ENCODE measurements at regions not wholly inside any gene's neighbourhood (a gene's known extent, or its start where the extent isn't known, plus 50 kb on each side); places are given as distances from the start of the nearest gene placed in this dataset.

GRCh38 chr4:62324215-62324614 is 1124.1 kb downstream of the ADGRL3 start:
- H3K27ac Mint-ChIP-seq, result no peak overlapping the region
- H3K9me3 Mint-ChIP-seq, result peaks cover 14 to 21% of the 10 kb centered on the region in 2 donors
- no peaks in the 10 kb centered on the region for H3K36me3 Mint-ChIP-seq
- DNase-seq (ENCODE audit: low spot score in 2 of 2), result no peak
- no peak for ATAC-seq

- peaks cover 28 to 32% of the 10 kb centered on the region in 2 donors for H3K9me3 Mint-ChIP-seq
- no peak overlapping the region for H3K27ac Mint-ChIP-seq
- no peaks in the 10 kb centered on the region for H3K36me3 Mint-ChIP-seq
Observed at GRCh38 chr4:62320612-62321011, 1120.5 kb downstream of the ADGRL3 start.

GRCh38 chr4:62302710-62303109 is 1102.6 kb downstream of the ADGRL3 start:
- Mint-ChIP-seq H3K36me3 (peaks cover 10% of the 10 kb centered on the region in 2 donors), H3K27ac (no peak overlapping the region), H3K9me3 (peaks cover 24 to 29% of the 10 kb centered on the region in 2 donors)
- ATAC-seq (no peak), DNase-seq (ENCODE audit: low spot score in 2 of 2) (no peak)

More at GRCh38 chr4:62320612-62321011, 1120.5 kb downstream of the ADGRL3 start:
- DNase-seq (ENCODE audit: low spot score in 2 of 2) (no peak), ATAC-seq (no peak)

GRCh38 chr4:62301500-62301899 is 1101.4 kb downstream of the ADGRL3 start:
- Mint-ChIP-seq H3K36me3 (peaks cover 10% of the 10 kb centered on the region in 2 donors), H3K27ac (no peak overlapping the region), H3K9me3 (peaks cover 28 to 29% of the 10 kb centered on the region in 2 donors)
- DNase-seq (ENCODE audit: low spot score in 2 of 2), result no peak
- no peak for ATAC-seq

- peaks cover 3 to 20% of the 10 kb centered on the region in 2 donors for H3K9me3 Mint-ChIP-seq
- ATAC-seq, result no peak
- no peak for DNase-seq (ENCODE audit: low spot score in 2 of 2)
Observed at GRCh38 chr4:62293551-62293950, 1093.4 kb downstream of the ADGRL3 start.

GRCh38 chr4:62292911-62293310 is 1092.8 kb downstream of the ADGRL3 start:
- DNase-seq (ENCODE audit: low spot score in 2 of 2) (no peak), ATAC-seq (no peak)
- Mint-ChIP-seq H3K27ac (no peak overlapping the region), H3K36me3 (peaks cover 0 to 4% of the 10 kb centered on the region in 2 donors), H3K9me3 (peaks cover 3 to 20% of the 10 kb centered on the region in 2 donors)

More at GRCh38 chr4:62293551-62293950, 1093.4 kb downstream of the ADGRL3 start:
- Mint-ChIP-seq H3K36me3 (peaks cover 0 to 4% of the 10 kb centered on the region in 2 donors), H3K27ac (no peak overlapping the region)

- DNase-seq (ENCODE audit: low spot score in 2 of 2) (no peak), ATAC-seq (no peak)
- H3K36me3 Mint-ChIP-seq, result peaks cover 0 to 4% of the 10 kb centered on the region in 2 donors
- peaks cover 0 to 8% of the 10 kb centered on the region in 2 donors for H3K9me3 Mint-ChIP-seq
- no peak overlapping the region for H3K27ac Mint-ChIP-seq
Observed at GRCh38 chr4:62288808-62289541, 1088.8 kb downstream of the ADGRL3 start.

- Mint-ChIP-seq H3K9me3 (peaks cover 15 to 25% of the 10 kb centered on the region in 2 donors), H3K36me3 (peaks cover 0 to 7% of the 10 kb centered on the region in 2 donors), H3K27ac (no peak overlapping the region)
- DNase-seq (ENCODE audit: low spot score in 2 of 2) (no peak), ATAC-seq (no peak)
Observed at GRCh38 chr4:62285026-62285425, 1084.9 kb downstream of the ADGRL3 start.

GRCh38 chr4:62279689-62280088 is 1079.6 kb downstream of the ADGRL3 start:
- Mint-ChIP-seq H3K36me3 (peaks cover 0 to 4% of the 10 kb centered on the region in 2 donors), H3K9me3 (peaks cover 26 to 29% of the 10 kb centered on the region in 2 donors), H3K27ac (no peak overlapping the region)
- DNase-seq (ENCODE audit: low spot score in 2 of 2) (no peak), ATAC-seq (no peak)

- Mint-ChIP-seq H3K9me3 (peaks cover 21 to 31% of the 10 kb centered on the region in 2 donors), H3K36me3 (peaks cover 0 to 6% of the 10 kb centered on the region in 2 donors), H3K27ac (no peak overlapping the region)
- DNase-seq (ENCODE audit: low spot score in 2 of 2) (no peak), ATAC-seq (no peak)
Observed at GRCh38 chr4:62275470-62275869, 1075.3 kb downstream of the ADGRL3 start.

GRCh38 chr4:62274782-62275181 is 1074.7 kb downstream of the ADGRL3 start:
- H3K9me3 Mint-ChIP-seq, result peaks cover 23 to 32% of the 10 kb centered on the region in 2 donors
- ATAC-seq (no peak), DNase-seq (ENCODE audit: low spot score in 2 of 2) (no peak)
- peaks cover 0 to 6% of the 10 kb centered on the region in 2 donors for H3K36me3 Mint-ChIP-seq
- no peak overlapping the region for H3K27ac Mint-ChIP-seq

- Mint-ChIP-seq H3K9me3 (peaks cover 20 to 32% of the 10 kb centered on the region in 2 donors), H3K27ac (no peak overlapping the region), H3K36me3 (peaks cover 0 to 6% of the 10 kb centered on the region in 2 donors)
- DNase-seq (ENCODE audit: low spot score in 2 of 2), result no peak
- no peak for ATAC-seq
Observed at GRCh38 chr4:62271107-62271506, 1071.0 kb downstream of the ADGRL3 start.

- ATAC-seq, result no peak
- H3K36me3 Mint-ChIP-seq, result peaks cover 0 to 6% of the 10 kb centered on the region in 2 donors
Observed at GRCh38 chr4:62269918-62270317, 1069.8 kb downstream of the ADGRL3 start.

GRCh38 chr4:62263454-62263853 is 1063.3 kb downstream of the ADGRL3 start:
- Mint-ChIP-seq H3K36me3 (no peaks in the 10 kb centered on the region), H3K9me3 (peaks cover 8 to 16% of the 10 kb centered on the region in 2 donors), H3K27ac (no peak overlapping the region)
- ATAC-seq (no peak), DNase-seq (ENCODE audit: low spot score in 2 of 2) (no peak)

More at GRCh38 chr4:62269918-62270317, 1069.8 kb downstream of the ADGRL3 start:
- H3K27ac Mint-ChIP-seq, result no peak overlapping the region
- no peak for DNase-seq (ENCODE audit: low spot score in 2 of 2)
- H3K9me3 Mint-ChIP-seq, result peaks cover 17 to 30% of the 10 kb centered on the region in 2 donors

- Mint-ChIP-seq H3K9me3 (peaks cover 3 to 16% of the 10 kb centered on the region in 2 donors), H3K27ac (no peak overlapping the region), H3K36me3 (no peaks in the 10 kb centered on the region)
- DNase-seq (ENCODE audit: low spot score in 2 of 2) (no peak), ATAC-seq (no peak)
Observed at GRCh38 chr4:62262676-62263075, 1062.5 kb downstream of the ADGRL3 start.

GRCh38 chr4:62260254-62260653 is 1060.1 kb downstream of the ADGRL3 start:
- Mint-ChIP-seq H3K9me3 (peaks cover 7 to 20% of the 10 kb centered on the region in 2 donors), H3K36me3 (no peaks in the 10 kb centered on the region), H3K27ac (no peak overlapping the region)
- ATAC-seq, result no peak
- no peak for DNase-seq (ENCODE audit: low spot score in 2 of 2)

- no peak for ATAC-seq
- Mint-ChIP-seq H3K27ac (no peak overlapping the region), H3K9me3 (peaks cover 3 to 13% of the 10 kb centered on the region in 2 donors), H3K36me3 (no peaks in the 10 kb centered on the region)
- DNase-seq (ENCODE audit: low spot score in 2 of 2), result no peak
Observed at GRCh38 chr4:62256479-62256878, 1056.4 kb downstream of the ADGRL3 start.

GRCh38 chr4:62252728-62253127 is 1052.6 kb downstream of the ADGRL3 start:
- Mint-ChIP-seq H3K36me3 (no peaks in the 10 kb centered on the region), H3K9me3 (peaks cover 11 to 19% of the 10 kb centered on the region in 2 donors), H3K27ac (no peak overlapping the region)
- DNase-seq (ENCODE audit: low spot score in 2 of 2) (no peak), ATAC-seq (no peak)

All from activated naive CD4-positive, alpha-beta T cell treated with anti-CD3 and anti-CD28 coated beads, Interleukin-2, amount 50 U/mL, for 72 hours (primary cell).